ENCODE measurements at regions not wholly inside any gene's neighbourhood (a gene's known extent, or its start where the extent isn't known, plus 50 kb on each side); places are given as distances from the start of the nearest gene placed in this dataset.

GRCh38 chr3:124402791-124403190 is 327.5 kb upstream of the UMPS start:
- Histone ChIP-seq H3K36me3 (no peaks in the 10 kb centered on the region), H3K4me3 (no peak overlapping the region), H3K27ac (no peak overlapping the region), H3K9me3 (no peaks in the 10 kb centered on the region), H3K27me3 (no peaks in the 10 kb centered on the region), H3K4me1 (no peaks in the 10 kb centered on the region)
- DNase-seq: no peak
- no peak for TF ChIP-seq CTCF (IDR thresholded peaks at IDR 0.05)
- TF ChIP-seq POLR2A (IDR thresholded peaks at IDR 0.05): no peak

- H3K9me3 ChIP-seq: no peaks in the 10 kb centered on the region
- no peaks in the 10 kb centered on the region for H3K27me3 ChIP-seq
- H3K36me3 ChIP-seq: no peaks in the 10 kb centered on the region
- no peak overlapping the region for H3K4me3 ChIP-seq
- no peak for DNase-seq
- no peaks in the 10 kb centered on the region for H3K4me1 ChIP-seq
- no peak overlapping the region for H3K27ac ChIP-seq
- TF ChIP-seq POLR2A (IDR thresholded peaks at IDR 0.05) (no peak), CTCF (IDR thresholded peaks at IDR 0.05) (no peak)
Measured at GRCh38 chr3:124404621-124405020, 325.6 kb upstream of the UMPS start.

- no peak for DNase-seq
- H3K4me1 ChIP-seq: no peaks in the 10 kb centered on the region
- H3K9me3 ChIP-seq: no peaks in the 10 kb centered on the region
- no peak overlapping the region for H3K27ac ChIP-seq
- H3K27me3 ChIP-seq: no peaks in the 10 kb centered on the region
- no peak overlapping the region for H3K4me3 ChIP-seq
- TF ChIP-seq CTCF (IDR thresholded peaks at IDR 0.05) (no peak), POLR2A (IDR thresholded peaks at IDR 0.05) (no peak)
- H3K36me3 ChIP-seq: no peaks in the 10 kb centered on the region
Measured at GRCh38 chr3:124407260-124407659, 323.0 kb upstream of the UMPS start.

GRCh38 chr3:124409650-124410275 is 320.5 kb upstream of the UMPS start:
- DNase-seq: no peak
- Histone ChIP-seq H3K4me3 (no peak overlapping the region), H3K27me3 (no peaks in the 10 kb centered on the region), H3K4me1 (no peaks in the 10 kb centered on the region), H3K27ac (no peak overlapping the region), H3K9me3 (no peaks in the 10 kb centered on the region), H3K36me3 (no peaks in the 10 kb centered on the region)
- no peak for TF ChIP-seq POLR2A (IDR thresholded peaks at IDR 0.05)
- no peak for TF ChIP-seq CTCF (IDR thresholded peaks at IDR 0.05)

GRCh38 chr3:124410471-124410870 is 319.8 kb upstream of the UMPS start:
- H3K27me3 ChIP-seq: no peaks in the 10 kb centered on the region
- H3K4me3 ChIP-seq: no peak overlapping the region
- no peaks in the 10 kb centered on the region for H3K36me3 ChIP-seq
- H3K27ac ChIP-seq: no peak overlapping the region
- H3K9me3 ChIP-seq: no peaks in the 10 kb centered on the region
- no peak for DNase-seq
- H3K4me1 ChIP-seq: no peaks in the 10 kb centered on the region
- TF ChIP-seq CTCF (IDR thresholded peaks at IDR 0.05) (no peak), POLR2A (IDR thresholded peaks at IDR 0.05) (no peak)

GRCh38 chr3:124411728-124412127 is 318.5 kb upstream of the UMPS start:
- no peaks in the 10 kb centered on the region for H3K36me3 ChIP-seq
- H3K27ac ChIP-seq: no peak overlapping the region
- no peaks in the 10 kb centered on the region for H3K9me3 ChIP-seq
- H3K27me3 ChIP-seq: no peaks in the 10 kb centered on the region
- H3K4me3 ChIP-seq: no peak overlapping the region
- TF ChIP-seq CTCF (IDR thresholded peaks at IDR 0.05) (no peak), POLR2A (IDR thresholded peaks at IDR 0.05) (no peak)
- no peaks in the 10 kb centered on the region for H3K4me1 ChIP-seq
- DNase-seq: no peak

Data from Peyer's patch (tissue), 4 donors.